ENCODE measurements at regions not wholly inside any gene's neighbourhood (a gene's known extent, or its start where the extent isn't known, plus 50 kb on each side); places are given as distances from the start of the nearest gene placed in this dataset.

GRCh38 chr4:36549992-36550391 lies 268.6 kb downstream of the DTHD1 start:
- H2BK15ac ChIP-seq (ENCODE audit: low read length) = no peak overlapping the region
- DNase-seq (ENCODE audit: low spot score) = no peak
- no peak overlapping the region for H2BK120ac ChIP-seq (ENCODE audit: low read depth, low read length)
- H3K27ac ChIP-seq (replicated peaks; ENCODE audit: low read length) = no peak overlapping the region
- no peaks in the 10 kb centered on the region for H3K79me1 ChIP-seq (ENCODE audit: low read depth, low read length)
- no peak overlapping the region for H3K4ac ChIP-seq (ENCODE audit: low read length)
- H3K14ac ChIP-seq (ENCODE audit: low read length) = no peak overlapping the region
- H4K8ac ChIP-seq (ENCODE audit: low read depth, low read length) = no peak overlapping the region
- no peak overlapping the region for H4K91ac ChIP-seq (ENCODE audit: low read depth, low read length, poor library complexity)
- H3K4me3 ChIP-seq (ENCODE audit: low read length in 2 of 2) = no peak overlapping the region
- no peaks in the 10 kb centered on the region for H3K9me3 ChIP-seq (replicated peaks in 1 of 2; ENCODE audit: control insufficient read depth in 2 of 2, insufficient read depth in 1 of 2, low read depth in 1 of 2, low read length in 2 of 2)
- no peaks in the 10 kb centered on the region for H3K4me1 ChIP-seq (ENCODE audit: control insufficient read depth in 2 of 2, insufficient read depth in 1 of 2, low read depth in 1 of 2, low read length in 2 of 2)
- H3K18ac ChIP-seq (ENCODE audit: low read length) = no peak overlapping the region
- no peaks in the 10 kb centered on the region for H3K36me3 ChIP-seq (replicated peaks in 1 of 2; ENCODE audit: control insufficient read depth in 2 of 2, insufficient read depth in 2 of 2, low read length in 2 of 2)
- no peaks in the 10 kb centered on the region for H3K27me3 ChIP-seq (ENCODE audit: control insufficient read depth in 3 of 3, insufficient read depth in 3 of 3, low read depth in 1 of 3, low read length in 3 of 3)
- no CpG with 5 or more reads among the region's 3 CpGs for WGBS, 2 donors (ENCODE audit: extremely low coverage in 2 of 2, insufficient read length in 2 of 2, insufficient replicate concordance in 1 of 2)
- H2BK12ac ChIP-seq (ENCODE audit: low read length) = no peak overlapping the region
- H3K23ac ChIP-seq (ENCODE audit: low read depth, low read length, poor library complexity) = no peak overlapping the region
- no peak overlapping the region for H3K4me2 ChIP-seq (ENCODE audit: insufficient read depth, low read length, poor library complexity, severe bottlenecking)
- no peak overlapping the region for H3K9ac ChIP-seq (ENCODE audit: low read depth, low read length, poor library complexity)
- H2BK5ac ChIP-seq (ENCODE audit: low read length) = no peak overlapping the region
- H2AK5ac ChIP-seq (ENCODE audit: low read depth, low read length) = no peak overlapping the region
- no peak overlapping the region for H2AFZ ChIP-seq (ENCODE audit: low read length)

GRCh38 chr4:36551697-36552214 lies 270.3 kb downstream of the DTHD1 start:
- WGBS, 2 donors (ENCODE audit: extremely low coverage in 2 of 2, insufficient read length in 2 of 2, insufficient replicate concordance in 1 of 2) = no CpG with 5 or more reads among the region's 4 CpGs
- H3K14ac ChIP-seq (ENCODE audit: low read length) = no peak overlapping the region
- H3K27me3 ChIP-seq (ENCODE audit: control insufficient read depth in 3 of 3, insufficient read depth in 3 of 3, low read depth in 1 of 3, low read length in 3 of 3) = no peaks in the 10 kb centered on the region
- no peak overlapping the region for H3K4me3 ChIP-seq (ENCODE audit: low read length in 2 of 2)
- H2BK15ac ChIP-seq (ENCODE audit: low read length) = no peak overlapping the region
- H2BK5ac ChIP-seq (ENCODE audit: low read length) = no peak overlapping the region
- H3K9ac ChIP-seq (ENCODE audit: low read depth, low read length, poor library complexity) = no peak overlapping the region
- no peak overlapping the region for H3K18ac ChIP-seq (ENCODE audit: low read length)
- no peaks in the 10 kb centered on the region for H3K36me3 ChIP-seq (replicated peaks in 1 of 2; ENCODE audit: control insufficient read depth in 2 of 2, insufficient read depth in 2 of 2, low read length in 2 of 2)
- H2AK5ac ChIP-seq (ENCODE audit: low read depth, low read length) = no peak overlapping the region
- H3K27ac ChIP-seq (replicated peaks; ENCODE audit: low read length) = no peak overlapping the region
- no peak overlapping the region for H2AFZ ChIP-seq (ENCODE audit: low read length)
- no peaks in the 10 kb centered on the region for H3K79me1 ChIP-seq (ENCODE audit: low read depth, low read length)
- H2BK12ac ChIP-seq (ENCODE audit: low read length) = no peak overlapping the region
- no peak for DNase-seq (ENCODE audit: low spot score)
- H3K23ac ChIP-seq (ENCODE audit: low read depth, low read length, poor library complexity) = no peak overlapping the region
- no peak overlapping the region for H4K91ac ChIP-seq (ENCODE audit: low read depth, low read length, poor library complexity)
- H3K4me2 ChIP-seq (ENCODE audit: insufficient read depth, low read length, poor library complexity, severe bottlenecking) = no peak overlapping the region
- no peak overlapping the region for H4K8ac ChIP-seq (ENCODE audit: low read depth, low read length)
- H3K4me1 ChIP-seq (ENCODE audit: control insufficient read depth in 2 of 2, insufficient read depth in 1 of 2, low read depth in 1 of 2, low read length in 2 of 2) = no peaks in the 10 kb centered on the region
- no peak overlapping the region for H3K4ac ChIP-seq (ENCODE audit: low read length)
- no peak overlapping the region for H2BK120ac ChIP-seq (ENCODE audit: low read depth, low read length)
- no peaks in the 10 kb centered on the region for H3K9me3 ChIP-seq (replicated peaks in 1 of 2; ENCODE audit: control insufficient read depth in 2 of 2, insufficient read depth in 1 of 2, low read depth in 1 of 2, low read length in 2 of 2)

- Histone ChIP-seq H3K4me2 (ENCODE audit: insufficient read depth, low read length, poor library complexity, severe bottlenecking) (no peak overlapping the region), H3K4me3 (ENCODE audit: low read length in 2 of 2) (no peak overlapping the region), H2BK5ac (ENCODE audit: low read length) (no peak overlapping the region), H4K8ac (ENCODE audit: low read depth, low read length) (no peak overlapping the region), H4K91ac (ENCODE audit: low read depth, low read length, poor library complexity) (no peak overlapping the region), H3K27me3 (ENCODE audit: control insufficient read depth in 3 of 3, insufficient read depth in 3 of 3, low read depth in 1 of 3, low read length in 3 of 3) (no peaks in the 10 kb centered on the region), H3K14ac (ENCODE audit: low read length) (no peak overlapping the region), H3K27ac (replicated peaks; ENCODE audit: low read length) (no peak overlapping the region), H3K9ac (ENCODE audit: low read depth, low read length, poor library complexity) (no peak overlapping the region), H3K4ac (ENCODE audit: low read length) (no peak overlapping the region), H2AK5ac (ENCODE audit: low read depth, low read length) (no peak overlapping the region), H3K4me1 (ENCODE audit: control insufficient read depth in 2 of 2, insufficient read depth in 1 of 2, low read depth in 1 of 2, low read length in 2 of 2) (no peaks in the 10 kb centered on the region), H2BK15ac (ENCODE audit: low read length) (no peak overlapping the region), H2BK120ac (ENCODE audit: low read depth, low read length) (no peak overlapping the region), H3K9me3 (replicated peaks in 1 of 2; ENCODE audit: control insufficient read depth in 2 of 2, insufficient read depth in 1 of 2, low read depth in 1 of 2, low read length in 2 of 2) (no peaks in the 10 kb centered on the region), H3K36me3 (replicated peaks in 1 of 2; ENCODE audit: control insufficient read depth in 2 of 2, insufficient read depth in 2 of 2, low read length in 2 of 2) (no peaks in the 10 kb centered on the region), H2AFZ (ENCODE audit: low read length) (no peak overlapping the region), H2BK12ac (ENCODE audit: low read length) (no peak overlapping the region), H3K23ac (ENCODE audit: low read depth, low read length, poor library complexity) (no peak overlapping the region), H3K18ac (ENCODE audit: low read length) (no peak overlapping the region), H3K79me1 (ENCODE audit: low read depth, low read length) (no peaks in the 10 kb centered on the region)
- no CpG with 5 or more reads among the region's 1 CpG for WGBS, 2 donors (ENCODE audit: extremely low coverage in 2 of 2, insufficient read length in 2 of 2, insufficient replicate concordance in 1 of 2)
- DNase-seq (ENCODE audit: low spot score) = no peak
Observed at GRCh38 chr4:36553029-36553428, 271.6 kb downstream of the DTHD1 start.

GRCh38 chr4:36553453-36553852 lies 272.0 kb downstream of the DTHD1 start:
- no peak overlapping the region for H3K18ac ChIP-seq (ENCODE audit: low read length)
- no peak overlapping the region for H3K27ac ChIP-seq (replicated peaks; ENCODE audit: low read length)
- no peak overlapping the region for H3K14ac ChIP-seq (ENCODE audit: low read length)
- no peak overlapping the region for H2BK5ac ChIP-seq (ENCODE audit: low read length)
- no peaks in the 10 kb centered on the region for H3K27me3 ChIP-seq (ENCODE audit: control insufficient read depth in 3 of 3, insufficient read depth in 3 of 3, low read depth in 1 of 3, low read length in 3 of 3)
- no peak overlapping the region for H2BK120ac ChIP-seq (ENCODE audit: low read depth, low read length)
- no peaks in the 10 kb centered on the region for H3K79me1 ChIP-seq (ENCODE audit: low read depth, low read length)
- no peak overlapping the region for H3K4ac ChIP-seq (ENCODE audit: low read length)
- no CpG with 5 or more reads among the region's 3 CpGs for WGBS, 2 donors (ENCODE audit: extremely low coverage in 2 of 2, insufficient read length in 2 of 2, insufficient replicate concordance in 1 of 2)
- no peak overlapping the region for H4K8ac ChIP-seq (ENCODE audit: low read depth, low read length)
- no peak overlapping the region for H3K4me3 ChIP-seq (ENCODE audit: low read length in 2 of 2)
- no peak for DNase-seq (ENCODE audit: low spot score)
- H3K23ac ChIP-seq (ENCODE audit: low read depth, low read length, poor library complexity) = no peak overlapping the region
- H3K9ac ChIP-seq (ENCODE audit: low read depth, low read length, poor library complexity) = no peak overlapping the region
- no peaks in the 10 kb centered on the region for H3K4me1 ChIP-seq (ENCODE audit: control insufficient read depth in 2 of 2, insufficient read depth in 1 of 2, low read depth in 1 of 2, low read length in 2 of 2)
- H3K9me3 ChIP-seq (replicated peaks in 1 of 2; ENCODE audit: control insufficient read depth in 2 of 2, insufficient read depth in 1 of 2, low read depth in 1 of 2, low read length in 2 of 2) = no peaks in the 10 kb centered on the region
- no peak overlapping the region for H4K91ac ChIP-seq (ENCODE audit: low read depth, low read length, poor library complexity)
- H3K36me3 ChIP-seq (replicated peaks in 1 of 2; ENCODE audit: control insufficient read depth in 2 of 2, insufficient read depth in 2 of 2, low read length in 2 of 2) = no peaks in the 10 kb centered on the region
- no peak overlapping the region for H2AFZ ChIP-seq (ENCODE audit: low read length)
- no peak overlapping the region for H2AK5ac ChIP-seq (ENCODE audit: low read depth, low read length)
- no peak overlapping the region for H2BK12ac ChIP-seq (ENCODE audit: low read length)
- H3K4me2 ChIP-seq (ENCODE audit: insufficient read depth, low read length, poor library complexity, severe bottlenecking) = no peak overlapping the region
- no peak overlapping the region for H2BK15ac ChIP-seq (ENCODE audit: low read length)
